ENCODE measurements at regions not wholly inside any gene's neighbourhood (a gene's known extent, or its start where the extent isn't known, plus 50 kb on each side); places are given as distances from the start of the nearest gene placed in this dataset.

DNA sequence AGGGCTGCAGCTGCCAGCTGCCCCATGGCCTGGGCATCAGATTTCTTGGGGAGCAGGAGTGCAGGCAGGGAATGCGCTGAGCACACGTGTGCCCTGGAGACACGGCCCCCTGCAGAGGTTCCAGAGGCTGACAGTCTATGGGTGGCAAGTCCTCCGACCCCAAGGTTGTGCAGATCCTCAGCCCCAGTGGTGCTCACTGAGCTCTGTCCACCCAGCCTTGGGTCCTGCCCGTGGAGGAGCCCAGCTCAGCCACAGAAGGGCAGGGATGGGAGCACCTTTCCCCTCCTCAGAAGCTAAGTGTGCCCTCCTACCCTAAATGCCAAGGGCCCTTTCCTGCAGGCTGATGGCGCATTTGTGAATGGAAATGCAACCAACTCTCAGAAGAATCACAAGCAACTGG lies 341.0 kb downstream of the IRX2 start:
- TF ChIP-seq CTCF (IDR thresholded peaks at IDR 0.05; ENCODE audit: low read length) (no peak), EZH2 (IDR thresholded peaks at IDR 0.05; ENCODE audit: borderline replicate concordance, low read length) (no peak)

All from OCI-LY1 (cell line).